K562 (cell line): ENCODE measurements at regions not wholly inside any gene's neighbourhood (a gene's known extent, or its start where the extent isn't known, plus 50 kb on each side); places are given as distances from the start of the nearest gene placed in this dataset.

Source experiments
- ATAC-seq: fragments of 200-7000 bp; cut with Tn5 transposase; 3 replicates; pipeline ENCODE4 v1.9.1; 2020; ENCODE audit warnings: moderate library complexity
- BruUV-seq: library from RNA; stranded (reverse); fragments of 400-500 nt; replicated peaks from 2 replicates; lab custom pipeline; 2021; lab: Mats Ljungman, UMichigan
- CTCF ChIA-PET: fragments of 300-600 bp; formaldehyde crosslinking; extraction: SDS; loops from one replicate; lab custom pipeline; 2021; ENCODE audit warnings: low intra/inter-chr PET ratio; lab: Yijun Ruan, JAX
- POLR2A ChIA-PET: fragments of 300-600, 350-650 bp; sonication (Branson Sonifier 250); formaldehyde crosslinking; extraction: SDS; loops from one replicate; lab custom pipeline; 2021; ENCODE audit warnings: antibody characterized with exemption, inconsistent platforms; lab: Yijun Ruan, JAX
- DNase-seq, 4 experiments: peaks; one replicate each; pipeline versions ENCODE4 v3.0.0 to v3.0.0-alpha.2; 2011 to 2018; ENCODE audit warnings: low spot score in 3 of 4, mixed read lengths in 3 of 4; ENCODE audit errors: extremely low read depth in 1 of 4
- FAIRE-seq: peaks from 2 replicates; lab custom pipeline; 2011; peaks lifted over from hg19 to GRCh38; lab: Jason Lieb, UNC
- H2AFZ ChIP-seq: 2 replicates; pipeline ENCODE4 v1.6.0; 2011; ENCODE audit warnings: low read depth, low read length, control low read depth, inconsistent platforms
- H3K27ac ChIP-seq: fragments of 200-600 bp; 3 replicates; pipeline ENCODE4 v1.8.0; 2011; ENCODE audit warnings: low read depth, mild to moderate bottlenecking, control low read depth, inconsistent platforms, low read length, moderate library complexity, mixed read lengths; ENCODE audit errors: extremely low read depth
- H3K27me3 ChIP-seq, 2 experiments: fragments of 300-600 bp in 1 of 2; 2 replicates in 1 of 2; 3 replicates in 1 of 2; pipeline versions ENCODE4 v1.6.0 to v1.8.0; 2011; ENCODE audit warnings: inconsistent platforms in 2 of 2, low read length in 2 of 2, mild to moderate bottlenecking in 1 of 2, mixed read lengths in 1 of 2, moderate library complexity in 1 of 2; ENCODE audit not compliant: control insufficient read depth in 2 of 2, insufficient read depth in 2 of 2
- H3K36me3 ChIP-seq: fragments of 300-600 bp; 3 replicates; pipeline ENCODE4 v1.8.0; 2011; ENCODE audit warnings: mild to moderate bottlenecking, low read length, inconsistent platforms; ENCODE audit not compliant: control insufficient read depth, insufficient read depth
- H3K4me1 ChIP-seq, 2 experiments: fragments of 200-600 bp in 1 of 2; replicated peaks in 1 of 2; 2 replicates in 1 of 2; 3 replicates in 1 of 2; pipeline versions ENCODE4 v1.5.1 to v1.8.0; 2011; ENCODE audit warnings: inconsistent platforms in 2 of 2, low read length in 2 of 2, mild to moderate bottlenecking in 1 of 2, mixed read lengths in 1 of 2, moderate library complexity in 1 of 2; ENCODE audit not compliant: control insufficient read depth in 2 of 2, insufficient read depth in 2 of 2
- H3K4me2 ChIP-seq: 2 replicates; pipeline ENCODE4 v1.6.1; 2011; ENCODE audit warnings: low read length, control low read depth, inconsistent platforms, mixed read lengths; ENCODE audit not compliant: insufficient read depth
- H3K4me3 ChIP-seq: fragments of 200-600 bp; sonication (generic), shearing (Covaris generic); 2 replicates; pipeline ENCODE4 v1.5.1; 2016; ENCODE audit warnings: control low read depth, inconsistent platforms
- H3K79me2 ChIP-seq: fragments of 200-600 bp; 3 replicates; pipeline ENCODE4 v1.8.0; 2011; ENCODE audit warnings: low read length, inconsistent platforms; ENCODE audit not compliant: control insufficient read depth, insufficient read depth
- H3K9ac ChIP-seq, 2 experiments: 2 replicates each; pipeline versions ENCODE4 v1.6.0 to v1.6.1; 2011; ENCODE audit warnings: low read depth in 2 of 2, low read length in 2 of 2, control low read depth in 1 of 2, inconsistent platforms in 1 of 2, mild to moderate bottlenecking in 1 of 2, mixed read lengths in 1 of 2; ENCODE audit not compliant: insufficient read depth in 1 of 2
- H3K9me1 ChIP-seq: one replicate; pipeline ENCODE4 v1.6.0; 2011; ENCODE audit warnings: inconsistent platforms, mild to moderate bottlenecking, low read length, moderate library complexity; ENCODE audit not compliant: control insufficient read depth, insufficient read depth
- H3K9me3 ChIP-seq: replicated peaks from 2 replicates; pipeline ENCODE4 v1.5.1; 2011; ENCODE audit warnings: low read depth, low read length, inconsistent platforms; ENCODE audit not compliant: control insufficient read depth, insufficient read depth
- H4K20me1 ChIP-seq: replicated peaks from 2 replicates; pipeline ENCODE4 v1.6.1; 2011; ENCODE audit warnings: low read length, inconsistent platforms, mixed read lengths; ENCODE audit not compliant: control insufficient read depth, insufficient read depth
- BRD4 ChIP-seq: fragments of 200-600 bp; sonication (generic); IDR thresholded peaks from 2 replicates; pipeline ENCODE4 v1.6.1; 2017; ENCODE audit warnings: inconsistent platforms
- CHCHD3 ChIP-seq: fragments of 250-450 bp; sonication (Bioruptor Pico); IDR thresholded peaks from 2 replicates; pipeline ENCODE4 v2.1.2; 2022; ENCODE audit warnings: mild to moderate bottlenecking
- HLTF ChIP-seq: fragments of 450-650 bp; IDR thresholded peaks from 2 replicates; pipeline ENCODE4 v1.6.1; 2016
- MECOM ChIP-seq: fragments of 250-450 bp; sonication (Bioruptor Pico); IDR thresholded peaks from 2 replicates; pipeline ENCODE4 v1.8.0; 2022; ENCODE audit warnings: inconsistent platforms
- THAP7 ChIP-seq: fragments of 250-450 bp; sonication (Bioruptor Pico); IDR thresholded peaks from 2 replicates; pipeline ENCODE4 v1.5.0; 2021
- U2AF1 ChIP-seq: fragments of 200-400 bp; formaldehyde crosslinking; optimal IDR thresholded peaks from 2 replicates; pipeline ENCODE3; 2017; ENCODE audit warnings: mild to moderate bottlenecking, low read depth, low read length, moderate library complexity
- YBX1 ChIP-seq: fragments of 450-650 bp; IDR thresholded peaks from 2 replicates; pipeline ENCODE4 v1.7.1; 2016; ENCODE audit warnings: mild to moderate bottlenecking
- ZNF124 ChIP-seq: sonication (generic); formaldehyde crosslinking; IDR thresholded peaks from 2 replicates; pipeline ENCODE4 v1.8.1; 2022; ENCODE audit warnings: missing genetic modification reagents
- ZNF197 ChIP-seq: fragments of 200-800 bp; sonication (Bioruptor generic); IDR thresholded peaks from 2 replicates; pipeline ENCODE4 v1.6.1; 2016; ENCODE audit warnings: low read depth, missing genetic modification characterization, missing compliant biosample characterization
- in situ Hi-C: fragments of 300-500 bp; cut with MboI; formaldehyde crosslinking; loops from 4 replicates; pipeline ENCODE4 v1.15.0; 2018; ENCODE audit warnings: inconsistent platforms, mixed read lengths
- intact Hi-C: fragments of 100-400 bp; cut with micrococcal nuclease; formaldehyde crosslinking; loops from 2 replicates; pipeline ENCODE4 v1.14.2; 2022
- TF ChIP-seq, protein P1 (sequence below), 2 experiments: fragments of 450-650 bp in 1 of 2; sonication (generic) in 1 of 2; formaldehyde crosslinking in 1 of 2; IDR thresholded peaks in 1 of 2; conservative IDR thresholded peaks in 1 of 2; 2 replicates each; pipeline versions ENCODE4 v1.6.1 to v1.8.1; 2016 to 2023; ENCODE audit warnings: mild to moderate bottlenecking in 2 of 2, moderate library complexity in 2 of 2, inconsistent platforms in 1 of 2, missing genetic modification reagents in 1 of 2
- TF ChIP-seq, protein P2 (sequence below): IDR thresholded peaks from 2 replicates; pipeline ENCODE4 v1.6.1; 2016; ENCODE audit warnings: missing genetic modification characterization, missing compliant biosample characterization

DNA sequence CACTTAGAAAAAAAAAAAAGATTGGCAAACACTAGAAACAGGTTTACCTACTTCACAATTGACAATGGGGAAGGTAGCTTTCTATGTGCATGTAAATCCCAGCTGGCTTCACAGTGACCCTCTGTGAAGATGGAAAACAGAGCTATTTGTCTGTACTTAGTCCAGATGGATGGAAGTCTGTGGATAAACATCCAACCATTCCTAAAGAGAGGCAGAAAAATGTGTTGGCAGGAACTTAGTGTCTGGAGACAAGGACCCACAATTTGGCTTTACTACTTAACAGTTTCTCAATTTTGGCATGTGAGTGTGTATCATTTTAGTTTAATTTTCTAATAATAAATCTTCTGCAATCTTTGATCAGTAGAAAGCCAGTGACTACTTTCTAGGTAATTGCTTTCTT lies 154.4 kb downstream of the RAD51AP2 start:
- POLR2A ChIA-PET, result no interaction called here
- Histone ChIP-seq H3K4me1 (no peaks in the 10 kb centered on the region), H3K36me3 (no peaks in the 10 kb centered on the region), H3K27ac (no peak overlapping the region), H3K4me2 (no peak overlapping the region), H3K9ac (no peak overlapping the region), H3K79me2 (no peaks in the 10 kb centered on the region), H2AFZ (no peak overlapping the region), H3K4me3 (no peak overlapping the region), H3K27me3 (no peaks in the 10 kb centered on the region), H3K9me3 (no peaks in the 10 kb centered on the region), H3K9me1 (no peaks in the 10 kb centered on the region), H4K20me1 (no peaks in the 10 kb centered on the region)
- CTCF ChIA-PET, result interaction anchor here (0.7 kb wide), 1 partner anchor 1014 kb away, joined by 3 read pairs; no protein-coding TSS in a partner anchor
- DNase-seq (no peak), FAIRE-seq (no peak), ATAC-seq (no peak)
- intact Hi-C loops, result no loop called here
- BruUV-seq, result no TSS peak
- in situ Hi-C loops, result no loop called here
- TF ChIP-seq U2AF1 (no peak), THAP7 (CRISPR knock-in tag) (no peak), YBX1 (no peak), MECOM (no peak), ZNF197 (no peak), CHCHD3 (CRISPR knock-in tag) (no peak), BRD4 (no peak), ZNF124 (no peak), HLTF (no peak)
- TF ChIP-seq, protein P1, sequence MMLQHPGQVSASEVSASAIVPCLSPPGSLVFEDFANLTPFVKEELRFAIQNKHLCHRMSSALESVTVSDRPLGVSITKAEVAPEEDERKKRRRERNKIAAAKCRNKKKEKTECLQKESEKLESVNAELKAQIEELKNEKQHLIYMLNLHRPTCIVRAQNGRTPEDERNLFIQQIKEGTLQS (IDR thresholded peaks at IDR 0.05), result no peak
- TF ChIP-seq, protein P1 (CRISPR knock-in tag; conservative IDR thresholded peaks at IDR 0.05), result no peak
- TF ChIP-seq, protein P2, sequence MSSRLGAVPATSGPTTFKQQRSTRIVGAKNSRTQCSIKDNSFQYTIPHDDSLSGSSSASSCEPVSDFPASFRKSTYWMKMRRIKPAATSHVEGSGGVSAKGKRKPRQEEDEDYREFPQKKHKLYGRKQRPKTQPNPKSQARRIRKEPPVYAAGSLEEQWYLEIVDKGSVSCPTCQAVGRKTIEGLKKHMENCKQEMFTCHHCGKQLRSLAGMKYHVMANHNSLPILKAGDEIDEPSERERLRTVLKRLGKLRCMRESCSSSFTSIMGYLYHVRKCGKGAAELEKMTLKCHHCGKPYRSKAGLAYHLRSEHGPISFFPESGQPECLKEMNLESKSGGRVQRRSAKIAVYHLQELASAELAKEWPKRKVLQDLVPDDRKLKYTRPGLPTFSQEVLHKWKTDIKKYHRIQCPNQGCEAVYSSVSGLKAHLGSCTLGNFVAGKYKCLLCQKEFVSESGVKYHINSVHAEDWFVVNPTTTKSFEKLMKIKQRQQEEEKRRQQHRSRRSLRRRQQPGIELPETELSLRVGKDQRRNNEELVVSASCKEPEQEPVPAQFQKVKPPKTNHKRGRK, result no peak
